UCSD-AML1 (cell line): ENCODE measurements at regions not wholly inside any gene's neighbourhood (a gene's known extent, or its start where the extent isn't known, plus 50 kb on each side); places are given as distances from the start of the nearest gene placed in this dataset.

Experiments used
- DNase-seq: peaks from one replicate; lab custom pipeline; 2025; ENCODE audit not compliant: unreplicated experiment; lab: John Stamatoyannopoulos, UW

GRCh38 chr9:89985068-89985467, 380.3 kb downstream of the GADD45G start:
- DNase-seq, result no peak

- no peak for DNase-seq
Observed at GRCh38 chr9:89986190-89986589, 381.4 kb downstream of the GADD45G start.

- DNase-seq, result no peak
Observed at GRCh38 chr9:89988458-89988857, 383.6 kb downstream of the GADD45G start.

- DNase-seq, result no peak
Observed at GRCh38 chr9:89991204-89991790, 386.5 kb downstream of the GADD45G start.

GRCh38 chr9:89992326-89993198, 387.8 kb downstream of the GADD45G start:
- DNase-seq, result no peak

- no peak for DNase-seq
Observed at GRCh38 chr9:89993678-89994630, 389.1 kb downstream of the GADD45G start.

GRCh38 chr9:89994988-89995613, 390.3 kb downstream of the GADD45G start:
- DNase-seq, result no peak

GRCh38 chr9:89996116-89996515, 391.3 kb downstream of the GADD45G start:
- no peak for DNase-seq

GRCh38 chr9:89996773-89997172, 392.0 kb downstream of the GADD45G start:
- DNase-seq, result no peak

GRCh38 chr9:89998633-89999032, 393.8 kb downstream of the GADD45G start:
- DNase-seq, result no peak

- DNase-seq, result no peak
Observed at GRCh38 chr9:89999176-89999533, 394.3 kb downstream of the GADD45G start.

- no peak for DNase-seq
Observed at GRCh38 chr9:89999534-90000370, 394.9 kb downstream of the GADD45G start.

GRCh38 chr9:90000925-90001324, 396.1 kb downstream of the GADD45G start:
- DNase-seq, result no peak

- DNase-seq, result no peak
Observed at GRCh38 chr9:90001747-90002146, 396.9 kb downstream of the GADD45G start.

- no peak for DNase-seq
Observed at GRCh38 chr9:90002397-90003271, 397.8 kb downstream of the GADD45G start.

- no peak for DNase-seq
Observed at GRCh38 chr9:90005388-90005787, 400.6 kb downstream of the GADD45G start.

GRCh38 chr9:90007516-90008440, 403.0 kb downstream of the GADD45G start:
- DNase-seq, result no peak

GRCh38 chr9:90009447-90009846, 404.6 kb downstream of the GADD45G start:
- no peak for DNase-seq
